GM23338 (cell line): ENCODE measurements at regions not wholly inside any gene's neighbourhood (a gene's known extent, or its start where the extent isn't known, plus 50 kb on each side); places are given as distances from the start of the nearest gene placed in this dataset.

Source experiments
- ATAC-seq: fragments of 200-7000 bp; cut with Tn5 transposase; 3 replicates; pipeline ENCODE4 v1.9.1; 2020
- DNase-seq: peaks from one replicate; pipeline ENCODE4 v3.0.0-alpha.2; 2015; ENCODE audit warnings: low spot score
- H2AFZ ChIP-seq: fragments of 200-600 bp; sonication (generic); 2 replicates; pipeline ENCODE4 v1.8.0; 2016; ENCODE audit warnings: antibody characterized with exemption, mild to moderate bottlenecking, moderate library complexity
- H3F3A ChIP-seq: fragments of 200-600 bp; sonication (generic); replicated peaks from 2 replicates; pipeline ENCODE4 v1.8.0; 2017; ENCODE audit warnings: antibody characterized with exemption, mixed run types, low read depth
- H3K27ac ChIP-seq: fragments of 200-600 bp; sonication (generic); 2 replicates; pipeline ENCODE4 v1.6.1; 2016; ENCODE audit warnings: low read depth
- H3K27me3 ChIP-seq: fragments of 200-600 bp; sonication (generic); 2 replicates; pipeline ENCODE4 v1.8.0; 2016; ENCODE audit warnings: mild to moderate bottlenecking, mixed run types, moderate library complexity; ENCODE audit not compliant: insufficient read depth
- H3K36me3 ChIP-seq: fragments of 200-600 bp; sonication (generic); 2 replicates; pipeline ENCODE4 v1.8.0; 2016; ENCODE audit warnings: mild to moderate bottlenecking; ENCODE audit not compliant: insufficient read depth
- H3K4me1 ChIP-seq: fragments of 200-600 bp; sonication (generic); 2 replicates; pipeline ENCODE4 v1.8.0; 2016; ENCODE audit warnings: mild to moderate bottlenecking, moderate library complexity; ENCODE audit not compliant: insufficient read depth
- H3K4me2 ChIP-seq: fragments of 200-600 bp; sonication (generic); 2 replicates; pipeline ENCODE4 v1.7.1; 2017; ENCODE audit warnings: mixed run types
- H3K4me3 ChIP-seq: fragments of 200-600 bp; sonication (generic); 2 replicates; pipeline ENCODE4 v1.6.1; 2016; ENCODE audit warnings: mixed run types
- H3K79me2 ChIP-seq: fragments of 200-600 bp; sonication (generic); replicated peaks from 2 replicates; pipeline ENCODE4 v1.8.0; 2017; ENCODE audit warnings: mild to moderate bottlenecking; ENCODE audit not compliant: insufficient read depth
- H3K9me2 ChIP-seq: fragments of 200-600 bp; sonication (generic); 2 replicates; pipeline ENCODE4 v1.8.0; 2017; ENCODE audit not compliant: insufficient read depth
- H4K20me1 ChIP-seq: fragments of 200-600 bp; sonication (generic); replicated peaks from 2 replicates; pipeline ENCODE4 v1.8.0; 2017; ENCODE audit warnings: mild to moderate bottlenecking; ENCODE audit not compliant: insufficient read depth
- H3K27ac Mint-ChIP-seq: 2 replicates; pipeline ENCODE4 v1.8.0; 2020; ENCODE audit warnings: inconsistent platforms, mild to moderate bottlenecking, moderate library complexity, mixed read lengths
- H3K27me3 Mint-ChIP-seq: 3 replicates; pipeline ENCODE4 v1.8.0; 2022; ENCODE audit warnings: low read depth, mild to moderate bottlenecking, moderate library complexity, mixed read lengths, inconsistent platforms; ENCODE audit not compliant: insufficient read depth, poor library complexity
- H3K36me3 Mint-ChIP-seq: 3 replicates; pipeline ENCODE4 v1.8.0; 2021; ENCODE audit warnings: low read depth, mild to moderate bottlenecking, inconsistent platforms, moderate library complexity, mixed read lengths
- H3K4me1 Mint-ChIP-seq: 3 replicates; pipeline ENCODE4 v1.8.0; 2020; ENCODE audit warnings: mild to moderate bottlenecking, inconsistent platforms, mixed read lengths
- H3K4me3 Mint-ChIP-seq: 3 replicates; pipeline ENCODE4 v1.8.0; 2021; ENCODE audit warnings: moderate library complexity, mild to moderate bottlenecking, inconsistent platforms, mixed read lengths
- H3K9me3 Mint-ChIP-seq: 3 replicates; pipeline ENCODE4 v1.8.0; 2020; ENCODE audit warnings: moderate library complexity, mild to moderate bottlenecking, inconsistent platforms, mixed read lengths
- CREB1 ChIP-seq: fragments of 250-450 bp; sonication (Bioruptor Pico); IDR thresholded peaks from 2 replicates; pipeline ENCODE4 v1.5.0; 2020; ENCODE audit warnings: low read depth, mild to moderate bottlenecking, moderate library complexity
- ETS1 ChIP-seq: IDR thresholded peaks from 2 replicates; pipeline ENCODE4 v1.6.1; 2016; ENCODE audit warnings: antibody characterized with exemption
- EZH2 ChIP-seq: fragments of 200-600 bp; sonication (generic); IDR thresholded peaks from one replicate; pipeline ENCODE4 v1.8.0; 2017; ENCODE audit warnings: antibody characterized with exemption, mild to moderate bottlenecking, low read depth; ENCODE audit not compliant: unreplicated experiment
- EZH2phosphoT487 ChIP-seq: fragments of 200-600 bp; sonication (generic); IDR thresholded peaks from one replicate; pipeline ENCODE4 v1.8.1; 2018; ENCODE audit warnings: antibody characterized with exemption; ENCODE audit not compliant: unreplicated experiment
- JUNB ChIP-seq: IDR thresholded peaks from one replicate; pipeline ENCODE4 v1.6.1; 2016; ENCODE audit warnings: antibody characterized with exemption; ENCODE audit not compliant: unreplicated experiment
- NANOG ChIP-seq: IDR thresholded peaks from 2 replicates; pipeline ENCODE4 v1.6.1; 2016; ENCODE audit warnings: antibody characterized with exemption, borderline replicate concordance
- POLR2AphosphoS5 ChIP-seq: IDR thresholded peaks from 2 replicates; pipeline ENCODE4 v1.6.1; 2016; ENCODE audit warnings: antibody characterized with exemption, low read depth
- REST ChIP-seq: IDR thresholded peaks from one replicate; pipeline ENCODE4 v1.6.1; 2018; ENCODE audit warnings: antibody characterized with exemption; ENCODE audit not compliant: unreplicated experiment
- STAT1 ChIP-seq: IDR thresholded peaks from one replicate; pipeline ENCODE4 v1.6.1; 2016; ENCODE audit warnings: antibody characterized with exemption; ENCODE audit not compliant: unreplicated experiment
- ZNF114 ChIP-seq: fragments of 250-450 bp; sonication (Bioruptor Pico); IDR thresholded peaks from 2 replicates; pipeline ENCODE4 v1.5.0; 2020; ENCODE audit warnings: mild to moderate bottlenecking, moderate library complexity
- ZNF331 ChIP-seq: fragments of 250-450 bp; sonication (Bioruptor Pico); IDR thresholded peaks from 2 replicates; pipeline ENCODE4 v1.5.0; 2020; ENCODE audit warnings: low read depth, mild to moderate bottlenecking, moderate library complexity
- TF ChIP-seq, protein P1 (sequence below), 2 experiments: fragments of 200-600 bp in 1 of 2; sonication (generic) in 1 of 2; conservative IDR thresholded peaks; 2 replicates each; pipeline versions ENCODE4 v1.5.1 to v1.6.1; 2016 to 2017; ENCODE audit warnings: antibody characterized with exemption in 2 of 2, low read depth in 2 of 2, mild to moderate bottlenecking in 2 of 2, moderate library complexity in 1 of 2
- TF ChIP-seq, protein P2 (sequence below): fragments of 250-450 bp; sonication (Bioruptor Pico); IDR thresholded peaks from 2 replicates; pipeline ENCODE4 v1.5.0; 2020; ENCODE audit warnings: mild to moderate bottlenecking, moderate library complexity

DNA sequence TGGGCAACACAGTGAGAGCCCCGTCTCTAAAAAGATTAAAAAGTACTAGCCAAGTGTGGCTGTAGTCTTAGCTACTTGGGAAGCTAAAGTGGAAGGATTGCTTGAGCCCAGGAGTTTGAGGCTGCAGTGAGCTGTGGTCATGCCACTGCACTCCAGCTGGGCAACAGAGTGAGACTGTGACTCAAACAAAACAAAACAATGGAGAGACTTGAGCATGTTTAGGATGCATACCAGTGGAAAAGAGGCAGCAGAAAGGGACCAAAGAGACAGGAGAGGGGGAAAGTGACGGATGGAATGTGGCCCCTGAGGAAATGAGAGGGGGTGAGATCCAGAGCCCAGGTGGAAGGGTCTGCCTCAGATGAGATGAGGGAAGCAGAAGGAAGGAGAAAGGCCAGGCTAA lies 358.9 kb downstream of the RPS6KC1 start:
- no peak for TF ChIP-seq POLR2AphosphoS5
- TF ChIP-seq ZNF114 (CRISPR knock-in tag) = no peak
- TF ChIP-seq, protein P1, sequence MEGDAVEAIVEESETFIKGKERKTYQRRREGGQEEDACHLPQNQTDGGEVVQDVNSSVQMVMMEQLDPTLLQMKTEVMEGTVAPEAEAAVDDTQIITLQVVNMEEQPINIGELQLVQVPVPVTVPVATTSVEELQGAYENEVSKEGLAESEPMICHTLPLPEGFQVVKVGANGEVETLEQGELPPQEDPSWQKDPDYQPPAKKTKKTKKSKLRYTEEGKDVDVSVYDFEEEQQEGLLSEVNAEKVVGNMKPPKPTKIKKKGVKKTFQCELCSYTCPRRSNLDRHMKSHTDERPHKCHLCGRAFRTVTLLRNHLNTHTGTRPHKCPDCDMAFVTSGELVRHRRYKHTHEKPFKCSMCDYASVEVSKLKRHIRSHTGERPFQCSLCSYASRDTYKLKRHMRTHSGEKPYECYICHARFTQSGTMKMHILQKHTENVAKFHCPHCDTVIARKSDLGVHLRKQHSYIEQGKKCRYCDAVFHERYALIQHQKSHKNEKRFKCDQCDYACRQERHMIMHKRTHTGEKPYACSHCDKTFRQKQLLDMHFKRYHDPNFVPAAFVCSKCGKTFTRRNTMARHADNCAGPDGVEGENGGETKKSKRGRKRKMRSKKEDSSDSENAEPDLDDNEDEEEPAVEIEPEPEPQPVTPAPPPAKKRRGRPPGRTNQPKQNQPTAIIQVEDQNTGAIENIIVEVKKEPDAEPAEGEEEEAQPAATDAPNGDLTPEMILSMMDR (conservative IDR thresholded peaks at IDR 0.05; ENCODE audit: low read depth in 2 of 2) = no peak
- no peak for TF ChIP-seq REST
- TF ChIP-seq ETS1 = no peak
- TF ChIP-seq EZH2phosphoT487 = no peak
- TF ChIP-seq JUNB = no peak
- TF ChIP-seq NANOG = no peak
- no peak for TF ChIP-seq CREB1 (CRISPR knock-in tag)
- no peak for TF ChIP-seq EZH2
- TF ChIP-seq, protein P2, sequence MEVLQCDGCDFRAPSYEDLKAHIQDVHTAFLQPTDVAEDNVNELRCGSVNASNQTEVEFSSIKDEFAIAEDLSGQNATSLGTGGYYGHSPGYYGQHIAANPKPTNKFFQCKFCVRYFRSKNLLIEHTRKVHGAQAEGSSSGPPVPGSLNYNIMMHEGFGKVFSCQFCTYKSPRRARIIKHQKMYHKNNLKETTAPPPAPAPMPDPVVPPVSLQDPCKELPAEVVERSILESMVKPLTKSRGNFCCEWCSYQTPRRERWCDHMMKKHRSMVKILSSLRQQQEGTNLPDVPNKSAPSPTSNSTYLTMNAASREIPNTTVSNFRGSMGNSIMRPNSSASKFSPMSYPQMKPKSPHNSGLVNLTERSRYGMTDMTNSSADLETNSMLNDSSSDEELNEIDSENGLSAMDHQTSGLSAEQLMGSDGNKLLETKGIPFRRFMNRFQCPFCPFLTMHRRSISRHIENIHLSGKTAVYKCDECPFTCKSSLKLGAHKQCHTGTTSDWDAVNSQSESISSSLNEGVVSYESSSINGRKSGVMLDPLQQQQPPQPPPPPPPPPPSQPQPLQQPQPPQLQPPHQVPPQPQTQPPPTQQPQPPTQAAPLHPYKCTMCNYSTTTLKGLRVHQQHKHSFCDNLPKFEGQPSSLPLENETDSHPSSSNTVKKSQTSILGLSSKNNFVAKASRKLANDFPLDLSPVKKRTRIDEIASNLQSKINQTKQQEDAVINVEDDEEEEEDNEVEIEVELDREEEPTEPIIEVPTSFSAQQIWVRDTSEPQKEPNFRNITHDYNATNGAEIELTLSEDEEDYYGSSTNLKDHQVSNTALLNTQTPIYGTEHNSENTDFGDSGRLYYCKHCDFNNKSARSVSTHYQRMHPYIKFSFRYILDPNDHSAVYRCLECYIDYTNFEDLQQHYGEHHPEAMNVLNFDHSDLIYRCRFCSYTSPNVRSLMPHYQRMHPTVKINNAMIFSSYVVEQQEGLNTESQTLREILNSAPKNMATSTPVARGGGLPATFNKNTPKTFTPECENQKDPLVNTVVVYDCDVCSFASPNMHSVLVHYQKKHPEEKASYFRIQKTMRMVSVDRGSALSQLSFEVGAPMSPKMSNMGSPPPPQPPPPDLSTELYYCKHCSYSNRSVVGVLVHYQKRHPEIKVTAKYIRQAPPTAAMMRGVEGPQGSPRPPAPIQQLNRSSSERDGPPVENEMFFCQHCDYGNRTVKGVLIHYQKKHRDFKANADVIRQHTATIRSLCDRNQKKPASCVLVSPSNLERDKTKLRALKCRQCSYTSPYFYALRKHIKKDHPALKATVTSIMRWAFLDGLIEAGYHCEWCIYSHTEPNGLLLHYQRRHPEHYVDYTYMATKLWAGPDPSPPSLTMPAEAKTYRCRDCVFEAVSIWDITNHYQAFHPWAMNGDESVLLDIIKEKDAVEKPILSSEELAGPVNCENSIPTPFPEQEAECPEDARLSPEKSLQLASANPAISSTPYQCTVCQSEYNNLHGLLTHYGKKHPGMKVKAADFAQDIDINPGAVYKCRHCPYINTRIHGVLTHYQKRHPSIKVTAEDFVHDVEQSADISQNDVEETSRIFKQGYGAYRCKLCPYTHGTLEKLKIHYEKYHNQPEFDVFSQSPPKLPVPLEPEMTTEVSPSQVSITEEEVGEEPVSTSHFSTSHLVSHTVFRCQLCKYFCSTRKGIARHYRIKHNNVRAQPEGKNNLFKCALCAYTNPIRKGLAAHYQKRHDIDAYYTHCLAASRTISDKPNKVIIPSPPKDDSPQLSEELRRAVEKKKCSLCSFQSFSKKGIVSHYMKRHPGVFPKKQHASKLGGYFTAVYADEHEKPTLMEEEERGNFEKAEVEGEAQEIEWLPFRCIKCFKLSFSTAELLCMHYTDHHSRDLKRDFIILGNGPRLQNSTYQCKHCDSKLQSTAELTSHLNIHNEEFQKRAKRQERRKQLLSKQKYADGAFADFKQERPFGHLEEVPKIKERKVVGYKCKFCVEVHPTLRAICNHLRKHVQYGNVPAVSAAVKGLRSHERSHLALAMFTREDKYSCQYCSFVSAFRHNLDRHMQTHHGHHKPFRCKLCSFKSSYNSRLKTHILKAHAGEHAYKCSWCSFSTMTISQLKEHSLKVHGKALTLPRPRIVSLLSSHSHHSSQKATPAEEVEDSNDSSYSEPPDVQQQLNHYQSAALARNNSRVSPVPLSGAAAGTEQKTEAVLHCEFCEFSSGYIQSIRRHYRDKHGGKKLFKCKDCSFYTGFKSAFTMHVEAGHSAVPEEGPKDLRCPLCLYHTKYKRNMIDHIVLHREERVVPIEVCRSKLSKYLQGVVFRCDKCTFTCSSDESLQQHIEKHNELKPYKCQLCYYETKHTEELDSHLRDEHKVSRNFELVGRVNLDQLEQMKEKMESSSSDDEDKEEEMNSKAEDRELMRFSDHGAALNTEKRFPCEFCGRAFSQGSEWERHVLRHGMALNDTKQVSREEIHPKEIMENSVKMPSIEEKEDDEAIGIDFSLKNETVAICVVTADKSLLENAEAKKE = no peak
- no peak for TF ChIP-seq STAT1
- TF ChIP-seq ZNF331 (CRISPR knock-in tag) = no peak
- H3K4me3 Mint-ChIP-seq = no peak overlapping the region
- peaks cover 25% of the 10 kb centered on the region for H3K9me2 ChIP-seq
- DNase-seq (no peak), ATAC-seq (no peak)
- peaks cover 5% of the 10 kb centered on the region; the same call in 1 of the 3 replicates for H3K36me3 Mint-ChIP-seq
- H3K27me3 ChIP-seq = no peaks in the 10 kb centered on the region
- H3K27me3 Mint-ChIP-seq = peaks cover 2% of the 10 kb centered on the region
- no peak overlapping the region for H2AFZ ChIP-seq
- H4K20me1 ChIP-seq = no peaks in the 10 kb centered on the region
- H3K27ac Mint-ChIP-seq = no peak overlapping the region
- no peaks in the 10 kb centered on the region for H3K79me2 ChIP-seq
- no peaks in the 10 kb centered on the region for H3K4me1 ChIP-seq
- peaks cover 5% of the 10 kb centered on the region; the same call in 1 of the 3 replicates for H3K9me3 Mint-ChIP-seq
- no peaks in the 10 kb centered on the region for H3F3A ChIP-seq
- no peak overlapping the region for H3K4me3 ChIP-seq
- H3K4me2 ChIP-seq = no peak overlapping the region
- no peaks in the 10 kb centered on the region for H3K4me1 Mint-ChIP-seq
- H3K36me3 ChIP-seq = no peaks in the 10 kb centered on the region
- H3K27ac ChIP-seq = no peak overlapping the region
